Endothelial cell (in vitro differentiated cells): ENCODE measurements at regions not wholly inside any gene's neighbourhood (a gene's known extent, or its start where the extent isn't known, plus 50 kb on each side); places are given as distances from the start of the nearest gene placed in this dataset.

ENCODE experiments used
- DNase-seq: peaks from one replicate; pipeline ENCODE4 v3.0.0; 2021; ENCODE audit warnings: low spot score
- H3K27ac Mint-ChIP-seq: one replicate; pipeline ENCODE4 v1.8.0; 2021; ENCODE audit warnings: mixed read lengths, inconsistent platforms; ENCODE audit not compliant: unreplicated experiment
- H3K27me3 Mint-ChIP-seq: one replicate; pipeline ENCODE4 v1.8.0; 2021; ENCODE audit warnings: mild to moderate bottlenecking, moderate library complexity, mixed read lengths, inconsistent platforms; ENCODE audit not compliant: unreplicated experiment
- H3K36me3 Mint-ChIP-seq: one replicate; pipeline ENCODE4 v1.8.0; 2021; ENCODE audit warnings: mild to moderate bottlenecking, low read depth, mixed read lengths, inconsistent platforms; ENCODE audit not compliant: unreplicated experiment
- H3K4me1 Mint-ChIP-seq: one replicate; pipeline ENCODE4 v1.8.0; 2021; ENCODE audit warnings: mild to moderate bottlenecking, mixed read lengths, inconsistent platforms; ENCODE audit not compliant: unreplicated experiment
- H3K4me3 Mint-ChIP-seq: one replicate; pipeline ENCODE4 v1.8.0; 2021; ENCODE audit warnings: mild to moderate bottlenecking, mixed read lengths, inconsistent platforms; ENCODE audit not compliant: unreplicated experiment
- H3K9me3 Mint-ChIP-seq: one replicate; pipeline ENCODE4 v1.8.0; 2021; ENCODE audit warnings: mixed read lengths, inconsistent platforms; ENCODE audit not compliant: unreplicated experiment
- CTCF ChIP-seq: fragments of 200-600 bp; sonication (generic); IDR thresholded peaks from one replicate; pipeline ENCODE4 v1.5.0; 2021; ENCODE audit warnings: antibody characterized with exemption; ENCODE audit not compliant: unreplicated experiment

DNA sequence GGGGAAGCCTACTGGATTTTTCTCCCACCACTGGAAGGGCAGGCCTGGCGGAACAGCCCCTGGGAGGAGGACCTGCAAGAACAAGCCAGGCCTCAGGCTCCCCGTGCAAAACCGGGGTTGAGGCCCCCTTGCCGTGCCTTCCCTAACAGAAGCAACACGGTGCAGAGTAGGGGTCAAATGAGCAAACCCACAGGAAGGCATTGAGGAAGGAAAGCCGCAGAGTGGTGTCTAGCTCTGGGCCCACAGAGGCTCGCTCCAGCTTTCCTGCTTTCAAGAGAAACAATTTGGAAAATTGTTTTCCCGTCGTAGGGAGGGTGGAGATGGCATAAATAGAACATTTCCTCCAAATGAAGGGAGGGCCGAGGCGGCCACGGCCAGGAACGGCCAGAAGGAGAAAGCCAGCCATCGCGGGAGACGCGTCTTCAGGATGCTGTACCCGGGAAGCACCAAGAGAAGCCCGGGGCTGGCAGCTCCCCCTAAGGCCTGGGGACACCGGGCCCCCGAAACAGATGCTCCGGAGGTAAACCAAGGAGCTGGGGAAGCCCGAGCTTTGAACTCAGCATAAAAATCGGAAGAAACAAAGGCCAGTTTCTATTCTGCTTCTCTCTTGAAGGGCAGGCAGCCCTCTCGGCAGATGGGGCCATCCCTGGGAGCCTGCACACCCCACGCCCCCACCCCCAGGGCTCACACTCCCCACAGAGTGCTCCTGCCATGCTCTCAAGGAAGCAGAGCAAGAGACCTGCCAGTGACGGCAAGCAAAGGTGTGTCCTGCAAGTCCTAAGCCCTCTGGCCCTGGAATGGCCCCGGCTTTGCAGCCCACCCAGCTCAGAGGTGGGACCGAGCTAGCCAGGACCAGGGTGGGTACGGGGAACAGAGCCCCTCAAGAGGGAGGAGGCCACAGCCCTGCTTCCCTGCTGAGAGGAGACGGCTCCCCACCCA is 92.0 kb downstream of the RBFOX3 start:
- peaks cover 16% of the 10 kb centered on the region for H3K4me1 Mint-ChIP-seq
- H3K4me3 Mint-ChIP-seq: no peak overlapping the region
- TF ChIP-seq CTCF: no peak

GRCh38 chr17:79517827-79518584 is 92.8 kb downstream of the RBFOX3 start:
- Mint-ChIP-seq H3K4me3 (no peak overlapping the region), H3K27me3 (peaks cover 9% of the 10 kb centered on the region), H3K9me3 (no peaks in the 10 kb centered on the region), H3K27ac (no peak overlapping the region), H3K36me3 (no peaks in the 10 kb centered on the region), H3K4me1 (peaks cover 16% of the 10 kb centered on the region)
- DNase-seq: no peak
- TF ChIP-seq CTCF: no peak

More for the DNA sequence above, 92.0 kb downstream of the RBFOX3 start:
- Mint-ChIP-seq H3K36me3 (no peaks in the 10 kb centered on the region), H3K27me3 (peaks cover 9% of the 10 kb centered on the region), H3K27ac (no peak overlapping the region), H3K9me3 (no peaks in the 10 kb centered on the region)
- no peak for DNase-seq

GRCh38 chr17:79515646-79516571 is 94.9 kb downstream of the RBFOX3 start:
- no peaks in the 10 kb centered on the region for H3K9me3 Mint-ChIP-seq
- no peak overlapping the region for H3K27ac Mint-ChIP-seq
- H3K4me1 Mint-ChIP-seq: peaks cover 16% of the 10 kb centered on the region
- H3K36me3 Mint-ChIP-seq: peaks cover 5% of the 10 kb centered on the region
- no peak overlapping the region for H3K4me3 Mint-ChIP-seq
- TF ChIP-seq CTCF: no peak
- DNase-seq: no peak
- H3K27me3 Mint-ChIP-seq: peaks cover 9% of the 10 kb centered on the region

- Mint-ChIP-seq H3K4me3 (no peak overlapping the region), H3K4me1 (peaks cover 16% of the 10 kb centered on the region), H3K27ac (no peak overlapping the region), H3K27me3 (peaks cover 12% of the 10 kb centered on the region), H3K9me3 (no peaks in the 10 kb centered on the region), H3K36me3 (peaks cover 5% of the 10 kb centered on the region)
- TF ChIP-seq CTCF: no peak
- no peak for DNase-seq
Measured at GRCh38 chr17:79515110-79515509, 95.7 kb downstream of the RBFOX3 start.
